Left ventricle myocardium superior (tissue), 1 donor: ENCODE measurements at regions not wholly inside any gene's neighbourhood (a gene's known extent, or its start where the extent isn't known, plus 50 kb on each side); places are given as distances from the start of the nearest gene placed in this dataset.

Experiments
- ATAC-seq: fragments of 200-7000 bp; cut with Tn5 transposase; one replicate; pipeline ENCODE4 v1.9.1; 2020; ENCODE audit warnings: mild to moderate bottlenecking, moderate library complexity
- DNase-seq: peaks from one replicate; pipeline ENCODE4 v3.0.0-alpha.2; 2020
- intact Hi-C: fragments of 100-400 bp; cut with micrococcal nuclease; formaldehyde crosslinking; loops from one replicate; pipeline ENCODE4 v1.11.0; 2022
- donor health status: DM: no; HTN: yes; CAD: no; lungs with severe emphysema.

DNA sequence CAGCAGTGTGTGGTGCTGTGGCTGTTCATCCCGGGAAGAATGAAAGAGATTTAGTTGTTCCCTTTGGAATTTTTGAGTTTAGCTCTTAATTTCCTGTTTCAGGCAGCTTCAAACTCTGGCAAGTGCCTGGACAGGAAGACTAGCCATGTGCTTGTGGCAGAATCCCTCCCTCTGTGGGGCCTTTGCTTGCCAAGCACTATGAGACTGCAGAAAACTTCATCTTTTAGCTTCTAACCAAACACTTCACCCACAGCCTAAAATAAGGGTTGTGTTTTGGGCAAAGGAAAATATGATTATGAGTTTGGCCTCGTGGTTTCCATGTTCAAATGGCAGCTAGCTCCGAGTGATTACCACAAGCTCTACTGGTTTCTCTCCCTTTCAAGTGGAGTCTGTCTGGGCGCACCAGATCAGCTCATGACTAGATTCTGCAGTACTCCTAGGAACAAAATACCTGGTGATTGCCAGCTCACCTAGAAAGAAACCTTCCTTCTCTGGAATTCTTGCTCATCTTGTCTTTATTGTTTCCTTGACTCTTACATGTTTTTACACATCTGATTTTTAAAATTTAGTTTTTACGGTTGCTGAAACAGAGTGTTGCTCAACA is 707.5 kb downstream of the SLITRK6 start:
- intact Hi-C loops = no loop called here
- DNase-seq = no peak

DNA sequence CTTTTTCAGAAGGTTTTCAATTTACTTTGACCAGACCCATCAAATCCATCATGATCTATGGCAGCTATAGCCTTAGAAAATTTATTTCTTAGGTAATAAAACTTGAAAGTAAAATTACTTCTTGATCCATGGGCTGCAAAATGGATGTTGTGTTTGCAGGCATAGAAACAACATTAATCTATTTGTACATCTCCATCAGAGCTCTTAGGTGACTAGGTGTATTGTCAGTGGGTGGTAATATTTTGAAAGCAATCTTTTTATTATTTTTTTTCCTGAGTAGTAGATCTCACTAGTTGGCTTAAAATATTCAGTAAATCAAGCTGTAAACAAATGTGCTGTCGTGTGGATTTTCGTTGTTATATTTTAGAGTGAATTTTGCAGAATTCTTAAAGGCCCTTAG is 710.0 kb downstream of the SLITRK6 start:
- no peak for DNase-seq
- ATAC-seq = no peak
- intact Hi-C loops = no loop called here

More for the DNA sequence above, 707.5 kb downstream of the SLITRK6 start:
- no peak for ATAC-seq

DNA sequence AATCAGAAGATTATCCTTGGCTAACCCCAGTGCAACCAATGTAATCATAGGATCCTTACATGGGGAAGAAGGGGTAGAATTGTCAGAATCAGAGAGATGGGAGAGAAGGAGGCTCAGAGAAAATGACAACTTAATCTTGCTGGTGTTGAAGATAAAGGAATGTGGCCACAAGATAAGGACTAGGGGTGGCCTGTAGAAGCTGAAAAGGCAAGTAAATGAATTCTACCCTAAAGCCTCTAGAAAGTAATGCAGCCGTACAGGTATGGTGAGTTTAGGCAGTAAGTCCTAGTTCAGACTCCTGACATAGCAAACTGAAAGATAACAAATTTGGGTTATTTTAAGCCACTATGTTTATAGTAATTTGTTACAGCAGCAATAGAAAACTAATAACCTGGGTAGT is 718.5 kb downstream of the SLITRK6 start:
- intact Hi-C loops = no loop called here

DNA sequence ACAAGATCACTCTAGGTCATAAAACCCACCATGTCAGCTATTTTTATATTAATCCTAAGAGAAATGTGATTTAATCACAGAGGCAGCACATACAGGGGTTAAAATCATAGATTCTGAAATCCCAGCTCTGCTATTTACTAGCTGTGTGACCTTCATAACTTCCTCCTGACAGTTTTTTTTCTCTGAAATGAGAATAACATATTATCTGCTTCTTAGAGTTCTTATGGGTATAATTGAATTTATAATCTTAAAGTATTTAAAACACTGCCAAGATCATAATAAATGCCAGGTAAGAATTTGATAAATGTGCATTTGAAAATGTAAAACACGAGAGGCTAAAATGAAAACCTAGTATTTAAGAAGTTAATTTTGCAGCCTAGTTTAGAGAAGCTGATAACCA is 722.9 kb downstream of the SLITRK6 start:
- intact Hi-C loops = no loop called here
- DNase-seq (no peak), ATAC-seq (no peak)

More for the DNA sequence above, 718.5 kb downstream of the SLITRK6 start:
- ATAC-seq (no peak), DNase-seq (no peak)

DNA sequence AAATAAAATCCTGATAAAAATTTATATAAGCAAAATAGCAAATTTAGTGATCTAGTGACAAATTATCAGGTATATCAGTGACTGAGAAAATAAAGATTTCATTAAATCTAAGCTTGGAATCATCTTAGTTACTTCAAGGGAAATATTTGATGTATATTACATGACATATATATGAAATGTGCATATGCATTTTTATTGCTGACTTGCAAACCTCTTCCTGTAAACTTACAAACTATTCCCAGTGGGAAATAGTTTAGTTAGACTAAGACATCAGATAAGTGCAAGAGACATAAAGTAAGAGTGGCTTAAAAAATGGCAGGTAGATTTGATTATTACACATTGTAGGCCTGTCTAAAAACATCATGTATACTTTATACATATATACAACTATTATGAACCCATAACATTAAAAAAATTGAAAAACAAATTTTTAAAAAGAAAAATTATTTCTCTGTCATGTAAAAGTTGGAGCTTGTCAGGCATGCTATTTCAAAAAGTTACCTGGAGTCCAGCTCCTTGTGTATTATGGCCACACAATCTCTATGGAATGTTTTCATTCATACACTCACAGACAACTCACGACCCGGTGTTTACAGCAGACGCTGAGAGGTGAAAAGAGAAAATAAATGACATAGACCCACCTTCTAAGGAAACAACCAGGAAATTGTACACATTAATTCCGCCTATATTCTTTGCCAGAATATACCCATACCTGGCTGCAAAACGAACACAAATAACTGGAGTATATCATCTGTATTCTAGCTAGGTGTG is 724.5 kb downstream of the SLITRK6 start:
- no peak for ATAC-seq
- intact Hi-C loops = no loop called here
- no peak for DNase-seq

DNA sequence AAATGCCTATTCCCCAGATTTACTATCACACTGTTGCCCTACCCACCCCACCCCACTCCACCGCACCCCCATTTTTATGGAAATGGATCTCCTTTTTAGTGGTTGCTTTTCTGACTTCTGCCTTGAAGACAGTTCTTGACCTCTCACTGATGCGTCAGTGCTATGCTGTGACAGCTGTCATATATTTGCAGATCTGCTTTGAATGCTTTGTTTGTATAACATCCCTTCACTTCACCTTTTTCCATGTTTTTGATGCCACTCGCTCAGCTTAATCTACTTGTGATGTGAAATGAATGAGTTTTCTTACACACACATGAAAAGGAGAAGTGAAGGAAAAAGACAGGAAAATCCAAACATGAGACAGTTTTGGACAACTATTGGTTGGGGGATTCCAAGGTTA is 731.0 kb downstream of the SLITRK6 start:
- no peak for DNase-seq
- no peak for ATAC-seq
- intact Hi-C loops = no loop called here

DNA sequence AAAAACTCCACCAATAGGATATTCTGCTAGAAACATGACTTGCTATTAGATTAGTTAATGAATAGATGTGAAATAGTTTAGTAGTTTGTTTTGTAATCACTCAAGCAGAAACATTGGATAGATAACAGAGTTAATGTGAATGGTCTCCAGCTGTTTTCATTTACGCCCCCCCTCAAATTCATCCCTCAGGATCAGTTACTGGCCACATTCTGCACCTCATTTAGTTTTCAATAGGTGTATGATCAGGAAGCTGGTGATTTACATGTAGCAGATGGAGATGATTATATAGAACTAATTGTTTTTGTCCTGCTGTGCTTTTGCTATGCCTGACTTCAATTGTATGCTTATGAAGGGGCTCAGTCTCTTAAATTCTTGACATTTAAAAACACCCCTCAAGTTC is 759.0 kb downstream of the SLITRK6 start:
- intact Hi-C loops = no loop called here
- DNase-seq = no peak
- no peak for ATAC-seq

DNA sequence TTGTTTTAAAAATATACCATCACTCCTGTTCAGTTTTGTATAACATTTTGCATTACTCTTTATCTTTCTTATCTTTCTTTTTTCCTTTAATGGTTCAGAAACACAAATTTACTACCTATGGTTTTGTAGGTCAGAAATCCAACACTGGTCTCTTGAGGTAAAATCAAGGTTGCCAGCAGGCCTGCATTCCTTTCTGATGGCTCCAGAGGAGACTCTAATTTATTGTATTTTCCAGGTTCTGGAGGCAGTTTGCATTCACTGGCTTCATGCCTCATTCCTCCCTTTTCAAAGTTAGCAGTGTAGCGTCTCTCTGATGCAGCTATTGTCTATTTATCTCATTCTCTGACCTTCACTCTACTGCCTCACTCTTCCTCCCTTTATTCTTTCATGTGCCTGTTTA is 767.4 kb downstream of the SLITRK6 start:
- intact Hi-C loops = no loop called here
- no peak for DNase-seq
- ATAC-seq = no peak

DNA sequence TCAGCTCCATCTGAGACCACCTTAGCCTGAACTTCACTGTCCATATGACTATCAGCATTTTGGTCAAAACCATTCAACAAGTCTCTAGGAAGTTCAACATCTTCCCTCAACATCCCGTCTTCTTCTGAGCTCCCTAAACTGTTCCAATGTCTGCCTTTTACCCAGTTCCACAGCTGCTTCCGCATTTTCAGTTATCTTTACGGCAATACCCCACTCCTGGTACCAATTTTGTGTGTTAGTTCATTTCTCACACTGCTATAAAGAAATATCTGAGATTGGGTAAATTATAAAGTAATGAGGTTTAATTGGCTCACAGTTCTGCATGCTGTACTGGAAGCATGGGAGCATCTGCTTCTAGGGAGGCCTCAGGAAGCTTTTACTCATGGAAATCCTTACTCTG is 771.2 kb downstream of the SLITRK6 start:
- DNase-seq (no peak), ATAC-seq (no peak)
- intact Hi-C loops = no loop called here

DNA sequence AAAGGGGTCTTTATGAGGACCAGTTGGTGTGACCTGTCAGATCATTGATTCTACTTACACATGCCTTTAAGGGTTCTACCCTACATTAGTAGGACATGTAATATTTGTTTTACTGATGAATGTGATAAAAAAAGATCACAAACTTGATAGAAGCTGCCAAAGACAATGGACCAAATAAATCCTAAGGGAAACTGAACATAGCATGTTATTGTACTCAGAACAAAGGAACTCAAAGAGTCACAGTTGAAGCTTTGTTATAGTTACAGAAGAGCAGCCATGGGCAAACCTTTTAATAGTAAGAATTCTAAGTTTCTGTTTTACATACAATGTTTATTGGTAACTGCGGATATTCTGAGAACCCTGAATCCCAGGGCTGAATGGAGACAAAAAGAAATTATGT is 780.1 kb downstream of the SLITRK6 start:
- no peak for DNase-seq
- ATAC-seq = no peak
- intact Hi-C loops = no loop called here

DNA sequence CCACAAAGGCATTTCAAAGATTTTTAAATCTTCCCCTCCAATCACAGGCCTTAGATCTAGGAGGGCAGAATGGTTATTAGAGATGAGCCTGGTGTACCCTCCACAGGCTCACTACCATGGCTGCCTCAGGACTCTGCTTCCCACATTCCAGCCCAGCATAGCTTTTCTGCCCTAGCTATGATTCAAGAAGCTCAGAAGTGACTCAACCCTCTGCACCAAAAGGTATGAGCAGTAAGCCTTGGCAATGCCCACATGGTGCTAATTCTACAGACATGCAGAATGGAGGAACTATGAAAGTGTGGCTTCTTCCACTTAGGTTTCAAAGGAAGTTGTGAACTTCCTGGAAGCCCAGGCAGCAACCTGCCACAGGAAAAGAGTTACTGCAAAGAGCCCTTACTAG is 786.2 kb downstream of the SLITRK6 start:
- DNase-seq (no peak), ATAC-seq (no peak)
- intact Hi-C loops = no loop called here

DNA sequence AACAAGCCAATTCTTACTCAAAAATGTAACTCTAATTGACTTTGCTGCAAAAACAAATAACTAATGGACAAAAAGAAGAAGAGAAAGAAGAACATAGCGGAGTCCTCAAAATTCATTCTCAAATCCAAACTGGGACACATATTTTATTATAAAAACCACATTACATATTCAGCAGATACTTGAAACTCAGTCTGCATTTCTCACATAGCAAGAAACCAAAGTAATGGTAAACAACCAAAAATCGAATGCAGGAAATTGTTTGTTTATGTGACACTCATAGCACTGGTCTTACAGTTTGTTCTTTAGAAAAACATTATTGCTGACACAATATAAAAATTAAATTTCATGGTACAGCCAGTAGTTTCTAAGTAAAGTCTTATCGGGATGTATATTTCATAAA is 789.8 kb downstream of the SLITRK6 start:
- ATAC-seq = no peak
- intact Hi-C loops = no loop called here
- no peak for DNase-seq

DNA sequence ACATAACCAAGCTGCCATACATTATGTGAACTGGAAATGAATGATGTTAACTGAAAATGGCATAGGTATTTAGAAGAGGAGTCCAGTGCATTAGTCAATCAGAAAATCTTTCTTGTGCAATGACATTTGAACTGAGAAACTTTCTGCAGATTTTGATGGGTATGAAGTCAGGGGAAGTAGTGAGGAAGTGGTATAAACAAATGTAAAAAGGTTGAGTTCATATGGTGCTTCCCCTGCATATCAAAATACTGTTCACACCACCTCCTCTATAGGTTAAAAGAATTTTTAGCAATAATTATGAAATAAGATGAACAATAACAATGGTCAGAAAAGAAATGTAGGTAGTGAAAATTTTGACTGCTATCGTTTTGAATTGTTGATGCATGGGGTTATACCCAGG is 800.0 kb downstream of the SLITRK6 start:
- ATAC-seq = no peak
- no peak for DNase-seq
- intact Hi-C loops = no loop called here

DNA sequence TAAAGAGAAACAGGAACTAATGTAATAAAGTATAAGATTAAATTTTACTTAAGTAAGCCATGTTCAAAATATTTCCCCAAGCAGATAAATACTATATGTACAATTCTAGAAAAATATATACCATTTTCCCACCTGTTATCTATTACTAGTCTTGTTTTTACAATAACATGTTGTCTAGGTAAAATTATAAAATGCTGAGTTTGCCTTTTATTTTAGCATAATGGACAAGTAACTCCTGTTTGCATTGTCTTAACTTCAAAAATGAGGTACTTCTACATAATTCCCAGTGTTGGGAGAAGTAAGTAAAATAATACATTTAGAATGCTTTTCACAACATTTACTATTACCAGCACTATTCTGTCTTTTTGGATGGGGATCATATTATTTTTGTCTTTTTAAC is 800.5 kb downstream of the SLITRK6 start:
- DNase-seq (no peak), ATAC-seq (no peak)
- intact Hi-C loops = no loop called here

DNA sequence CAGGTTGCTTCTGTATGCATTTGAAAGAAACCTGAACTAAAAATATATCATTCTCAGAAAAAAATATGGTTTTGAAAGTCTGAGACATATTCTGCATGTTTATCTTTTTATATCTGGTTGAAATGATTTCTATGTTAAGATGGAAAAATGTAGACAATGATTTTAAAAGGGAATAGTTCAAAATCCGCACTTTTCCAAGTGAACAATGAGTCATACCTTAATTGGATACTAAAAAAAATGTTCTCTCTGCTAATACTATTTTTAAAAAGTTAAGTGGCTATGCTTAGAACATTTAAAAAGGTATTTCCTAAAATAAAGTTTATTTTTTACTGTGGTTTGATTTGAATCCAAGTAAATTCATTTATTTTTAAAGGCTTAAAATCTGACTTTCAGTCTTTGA is 801.4 kb downstream of the SLITRK6 start:
- ATAC-seq (no peak), DNase-seq (no peak)
- intact Hi-C loops = no loop called here

DNA sequence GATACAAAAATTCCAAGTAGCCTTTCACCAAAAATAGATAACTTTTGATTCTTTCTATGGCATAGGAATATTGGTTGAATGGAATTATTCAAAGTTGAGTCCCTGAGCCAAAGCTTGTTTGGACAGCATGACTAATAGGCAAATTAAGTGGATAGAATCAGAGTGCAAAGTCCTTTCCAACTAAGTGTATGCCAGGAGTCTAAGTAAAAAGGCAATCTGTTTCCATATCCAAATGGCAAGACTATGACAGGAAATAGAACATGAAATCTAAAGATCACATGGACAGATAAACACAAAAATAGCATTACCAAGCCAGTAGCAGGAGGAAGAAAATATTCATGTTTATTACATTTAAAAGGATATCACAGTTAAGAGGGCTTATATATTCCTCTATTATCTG is 804.6 kb downstream of the SLITRK6 start:
- intact Hi-C loops = no loop called here
- DNase-seq = no peak
- ATAC-seq = no peak

DNA sequence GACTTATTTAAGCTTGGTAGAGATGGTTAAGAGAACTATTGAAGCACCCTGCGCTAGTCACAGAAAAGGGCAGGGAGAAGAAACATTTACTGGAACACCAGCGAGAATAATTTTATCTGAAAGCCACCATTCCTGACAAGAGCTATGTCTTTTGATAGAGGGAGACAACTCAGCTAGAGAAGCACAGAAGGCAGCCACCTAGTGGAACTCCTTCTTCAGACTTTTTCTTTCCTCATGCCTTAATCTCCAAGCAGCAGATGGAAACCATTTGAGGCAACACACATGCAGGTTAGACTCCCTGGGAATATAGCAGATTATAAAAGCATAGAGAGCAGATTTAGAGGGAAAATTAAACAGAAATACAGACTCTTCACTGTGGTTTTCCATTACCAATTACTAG is 813.4 kb downstream of the SLITRK6 start:
- intact Hi-C loops = no loop called here
- DNase-seq (no peak), ATAC-seq (no peak)

DNA sequence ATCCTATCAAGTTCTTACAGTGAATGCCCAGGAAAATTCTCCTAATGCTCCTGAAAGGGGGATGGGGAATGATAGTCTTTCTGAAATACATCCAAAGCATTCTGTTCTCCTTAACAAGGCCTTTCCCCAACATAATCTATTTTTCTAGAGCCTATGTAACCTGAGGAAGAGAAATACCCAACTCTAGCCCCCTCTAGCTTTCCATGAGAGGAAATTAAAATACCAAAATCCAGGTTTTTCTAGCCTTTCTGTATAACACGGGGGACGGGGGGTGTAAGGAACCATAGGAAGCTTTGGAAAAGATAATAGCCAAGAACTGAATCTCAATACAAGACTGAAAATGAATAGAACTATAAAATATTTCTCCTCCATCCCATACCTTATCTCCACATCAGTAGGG is 815.9 kb downstream of the SLITRK6 start:
- intact Hi-C loops = no loop called here
- DNase-seq = no peak
- no peak for ATAC-seq

DNA sequence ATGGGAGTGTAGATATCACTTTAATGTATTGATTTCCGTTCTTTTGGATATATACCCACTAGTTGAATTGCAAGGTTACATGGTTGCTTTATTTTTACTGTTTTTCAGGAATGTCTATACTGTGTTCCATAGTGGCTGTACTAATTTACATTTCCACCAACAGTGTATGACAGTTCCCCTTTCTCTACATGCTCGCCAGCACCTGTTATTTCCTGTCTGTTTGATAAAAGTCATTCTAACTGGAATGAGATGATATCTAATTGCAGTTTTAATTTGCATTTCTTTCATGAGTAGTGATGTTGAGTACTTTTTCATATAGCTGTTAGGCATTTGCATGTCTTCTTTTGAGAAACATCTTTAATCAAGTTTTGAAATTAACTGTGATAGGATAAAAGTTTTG is 818.6 kb downstream of the SLITRK6 start:
- intact Hi-C loops = no loop called here
- ATAC-seq (no peak), DNase-seq (no peak)

DNA sequence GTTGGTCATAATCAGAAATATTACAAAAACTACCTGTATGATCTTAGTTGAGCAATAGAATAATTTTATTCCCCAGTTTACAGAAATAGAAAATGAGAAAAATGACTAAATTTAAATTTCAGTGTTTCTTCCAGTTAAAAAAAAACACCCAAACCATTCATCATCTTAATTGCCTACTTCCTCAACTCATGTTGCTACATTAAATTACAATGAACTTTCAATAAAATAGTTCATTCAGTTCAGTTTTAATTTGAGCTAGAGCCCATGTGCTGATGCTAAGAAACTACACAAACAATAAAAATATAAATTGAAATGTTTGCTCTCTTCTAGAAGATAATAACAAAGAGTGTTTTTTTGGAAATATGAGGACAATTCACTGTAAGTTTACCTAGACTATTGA is 820.4 kb downstream of the SLITRK6 start:
- ATAC-seq = no peak
- intact Hi-C loops = no loop called here
- no peak for DNase-seq

DNA sequence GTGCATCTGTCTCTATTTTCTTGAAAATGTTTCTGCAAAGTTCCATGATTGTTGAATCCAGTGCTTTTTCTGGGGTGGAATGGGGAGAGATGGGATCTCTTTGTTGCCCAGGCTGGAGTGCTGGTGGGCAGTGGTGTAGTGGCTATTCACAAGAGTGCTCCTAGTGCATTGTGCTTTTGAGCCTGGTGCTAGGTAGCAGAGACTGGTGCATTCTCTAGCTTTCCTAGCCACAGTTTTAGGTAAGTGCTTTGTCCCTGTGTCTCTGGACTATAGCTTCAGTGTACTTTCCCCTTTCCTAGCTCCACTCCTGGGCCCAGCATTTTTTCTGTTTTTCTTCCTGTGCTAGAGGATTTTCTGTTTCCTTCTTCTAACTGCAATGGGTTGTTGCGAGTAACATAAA is 825.6 kb downstream of the SLITRK6 start:
- intact Hi-C loops = no loop called here
- ATAC-seq = no peak
- no peak for DNase-seq
